ENCODE measurements at regions not wholly inside any gene's neighbourhood (a gene's known extent, or its start where the extent isn't known, plus 50 kb on each side); places are given as distances from the start of the nearest gene placed in this dataset.

DNA sequence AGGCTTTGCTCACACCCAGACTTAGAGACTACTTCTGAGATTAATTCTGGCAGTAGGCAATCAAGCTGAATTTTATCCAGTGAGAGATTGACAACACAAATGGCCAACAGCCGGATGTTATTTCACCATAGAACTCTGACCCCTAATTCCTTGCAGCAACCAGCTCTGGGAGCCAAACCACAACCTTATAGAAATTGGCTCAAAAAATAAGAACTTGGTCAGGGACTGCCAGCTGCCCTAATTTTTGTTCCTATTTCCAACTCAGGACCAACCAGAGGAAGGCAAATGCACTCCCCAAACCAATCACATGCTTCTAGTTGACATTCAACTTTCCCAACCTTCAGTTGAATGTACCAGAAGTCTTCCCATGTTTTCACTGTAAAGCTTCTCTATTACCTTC, 269.7 kb downstream of the HS3ST1 start:
- H3K27ac ChIP-seq (ENCODE audit: extremely low read depth, low read depth, low read length), result no peak overlapping the region
- no peak overlapping the region for H3K4me3 ChIP-seq (ENCODE audit: low read depth, low read length)
- no peaks in the 10 kb centered on the region for H3K9me3 ChIP-seq (ENCODE audit: control insufficient read depth, insufficient read depth, low read depth, low read length)
- H3K4me1 ChIP-seq (ENCODE audit: control insufficient read depth, insufficient read depth, low read length), result no peaks in the 10 kb centered on the region
- TF ChIP-seq ZNF792 (tag by site-specific recombination; IDR thresholded peaks at IDR 0.05), result no peak
- TF ChIP-seq, protein P1, sequence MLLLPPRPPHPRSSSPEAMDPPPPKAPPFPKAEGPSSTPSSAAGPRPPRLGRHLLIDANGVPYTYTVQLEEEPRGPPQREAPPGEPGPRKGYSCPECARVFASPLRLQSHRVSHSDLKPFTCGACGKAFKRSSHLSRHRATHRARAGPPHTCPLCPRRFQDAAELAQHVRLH (tag by site-specific recombination; IDR thresholded peaks at IDR 0.05), result no peak
- TF ChIP-seq ZNF433 (tag by site-specific recombination; IDR thresholded peaks at IDR 0.05; ENCODE audit: low read depth), result no peak
- no peak for TF ChIP-seq SP7 (tag by site-specific recombination; IDR thresholded peaks at IDR 0.05)
- no peak for TF ChIP-seq ZBTB8A (tag by site-specific recombination; IDR thresholded peaks at IDR 0.05)
- TF ChIP-seq, protein P2, sequence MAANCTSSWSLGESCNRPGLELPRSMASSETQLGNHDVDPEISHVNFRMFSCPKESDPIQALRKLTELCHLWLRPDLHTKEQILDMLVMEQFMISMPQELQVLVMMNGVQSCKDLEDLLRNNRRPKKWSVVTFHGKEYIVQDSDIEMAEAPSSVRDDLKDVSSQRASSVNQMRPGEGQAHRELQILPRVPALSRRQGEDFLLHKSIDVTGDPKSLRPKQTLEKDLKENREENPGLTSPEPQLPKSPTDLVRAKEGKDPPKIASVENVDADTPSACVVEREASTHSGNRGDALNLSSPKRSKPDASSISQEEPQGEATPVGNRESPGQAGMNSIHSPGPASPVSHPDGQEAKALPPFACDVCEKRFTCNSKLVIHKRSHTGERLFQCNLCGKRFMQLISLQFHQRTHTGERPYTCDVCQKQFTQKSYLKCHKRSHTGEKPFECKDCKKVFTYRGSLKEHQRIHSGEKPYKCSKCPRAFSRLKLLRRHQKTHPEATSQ (tag by site-specific recombination; IDR thresholded peaks at IDR 0.05), result no peak
- TF ChIP-seq ZNF48 (tag by site-specific recombination; IDR thresholded peaks at IDR 0.05), result no peak
- no peak for TF ChIP-seq ZNF132 (tag by site-specific recombination; IDR thresholded peaks at IDR 0.05; ENCODE audit: borderline replicate concordance)
- no peak for TF ChIP-seq ZNF24 (tag by site-specific recombination; IDR thresholded peaks at IDR 0.05)
- TF ChIP-seq, protein P3, sequence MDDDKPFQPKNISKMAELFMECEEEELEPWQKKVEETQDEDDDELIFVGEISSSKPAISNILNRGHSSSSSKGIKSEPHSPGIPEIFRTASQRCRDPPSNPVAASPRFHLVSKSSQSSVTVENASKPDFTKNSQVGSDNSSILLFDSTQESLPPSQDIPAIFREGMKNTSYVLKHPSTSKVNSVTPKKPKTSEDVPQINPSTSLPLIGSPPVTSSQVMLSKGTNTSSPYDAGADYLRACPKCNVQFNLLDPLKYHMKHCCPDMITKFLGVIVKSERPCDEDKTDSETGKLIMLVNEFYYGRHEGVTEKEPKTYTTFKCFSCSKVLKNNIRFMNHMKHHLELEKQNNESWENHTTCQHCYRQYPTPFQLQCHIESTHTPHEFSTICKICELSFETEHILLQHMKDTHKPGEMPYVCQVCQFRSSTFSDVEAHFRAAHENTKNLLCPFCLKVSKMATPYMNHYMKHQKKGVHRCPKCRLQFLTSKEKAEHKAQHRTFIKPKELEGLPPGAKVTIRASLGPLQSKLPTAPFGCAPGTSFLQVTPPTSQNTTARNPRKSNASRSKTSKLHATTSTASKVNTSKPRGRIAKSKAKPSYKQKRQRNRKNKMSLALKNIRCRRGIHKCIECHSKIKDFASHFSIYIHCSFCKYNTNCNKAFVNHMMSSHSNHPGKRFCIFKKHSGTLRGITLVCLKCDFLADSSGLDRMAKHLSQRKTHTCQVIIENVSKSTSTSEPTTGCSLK (tag by site-specific recombination; IDR thresholded peaks at IDR 0.05), result no peak
- no peak for TF ChIP-seq ZNF791 (tag by site-specific recombination; IDR thresholded peaks at IDR 0.05)
- TF ChIP-seq ZNF341 (tag by site-specific recombination; IDR thresholded peaks at IDR 0.05; ENCODE audit: low read depth), result no peak
- TF ChIP-seq SETDB1 (IDR thresholded peaks at IDR 0.05; ENCODE audit: insufficient read length, low read length), result no peak
- TF ChIP-seq, protein P4, sequence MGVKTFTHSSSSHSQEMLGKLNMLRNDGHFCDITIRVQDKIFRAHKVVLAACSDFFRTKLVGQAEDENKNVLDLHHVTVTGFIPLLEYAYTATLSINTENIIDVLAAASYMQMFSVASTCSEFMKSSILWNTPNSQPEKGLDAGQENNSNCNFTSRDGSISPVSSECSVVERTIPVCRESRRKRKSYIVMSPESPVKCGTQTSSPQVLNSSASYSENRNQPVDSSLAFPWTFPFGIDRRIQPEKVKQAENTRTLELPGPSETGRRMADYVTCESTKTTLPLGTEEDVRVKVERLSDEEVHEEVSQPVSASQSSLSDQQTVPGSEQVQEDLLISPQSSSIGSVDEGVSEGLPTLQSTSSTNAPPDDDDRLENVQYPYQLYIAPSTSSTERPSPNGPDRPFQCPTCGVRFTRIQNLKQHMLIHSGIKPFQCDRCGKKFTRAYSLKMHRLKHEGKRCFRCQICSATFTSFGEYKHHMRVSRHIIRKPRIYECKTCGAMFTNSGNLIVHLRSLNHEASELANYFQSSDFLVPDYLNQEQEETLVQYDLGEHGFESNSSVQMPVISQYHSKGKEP (tag by site-specific recombination; IDR thresholded peaks at IDR 0.05), result no peak
- no peak for TF ChIP-seq FEZF1 (tag by site-specific recombination; IDR thresholded peaks at IDR 0.05)
- ChIA-PET POLR2A (no interaction called here), CTCF (no interaction called here)
- no peaks in the 10 kb centered on the region for H3K36me3 ChIP-seq (ENCODE audit: control insufficient read depth in 2 of 2, insufficient read depth in 1 of 2, low read length in 2 of 2)

DNA sequence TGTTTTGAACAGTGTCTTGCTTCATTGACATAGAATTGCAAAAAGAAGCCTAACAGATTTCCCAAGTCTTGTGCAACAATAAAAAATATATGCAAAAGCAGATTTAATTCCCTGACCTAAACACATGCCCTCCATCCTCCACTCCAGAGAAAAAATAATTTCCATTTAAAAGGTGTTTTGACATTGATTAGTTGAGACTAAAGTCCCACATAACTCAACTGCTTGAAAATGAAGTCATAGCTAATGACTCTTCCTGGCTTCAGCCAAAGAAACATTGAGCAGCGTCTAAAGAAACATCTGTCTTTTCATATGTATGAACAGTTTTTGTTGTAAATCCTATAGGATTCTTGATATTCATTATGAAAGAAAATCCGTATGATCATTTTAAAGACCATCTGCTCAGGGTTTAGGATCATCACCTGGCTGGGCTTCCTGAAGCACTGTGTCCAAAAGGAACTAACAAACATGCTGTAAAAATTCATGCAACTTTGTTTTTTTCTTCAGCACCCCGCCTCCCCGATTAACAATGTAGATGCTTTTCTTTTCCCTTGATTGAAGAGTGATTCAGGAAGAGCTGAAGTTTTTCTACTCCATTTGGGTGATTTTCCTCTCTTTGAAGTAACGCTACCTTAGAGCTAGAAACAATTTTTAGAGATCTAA, 273.4 kb downstream of the HS3ST1 start:
- H3K36me3 ChIP-seq (ENCODE audit: control insufficient read depth in 2 of 2, insufficient read depth in 1 of 2, low read length in 2 of 2), result no peaks in the 10 kb centered on the region
- H3K4me3 ChIP-seq (ENCODE audit: low read depth, low read length), result no peak overlapping the region
- ChIA-PET CTCF (interaction anchor here (0.7 kb wide), 1 partner anchor 101 kb away, joined by 3 read pairs; no protein-coding TSS in a partner anchor), POLR2A (no interaction called here)
- H3K4me1 ChIP-seq (ENCODE audit: control insufficient read depth, insufficient read depth, low read length), result no peaks in the 10 kb centered on the region
- no peak overlapping the region for H3K27ac ChIP-seq (ENCODE audit: extremely low read depth, low read depth, low read length)
- no peaks in the 10 kb centered on the region for H3K9me3 ChIP-seq (ENCODE audit: control insufficient read depth, insufficient read depth, low read depth, low read length)
- TF ChIP-seq KLF1 (tag by site-specific recombination; IDR thresholded peaks at IDR 0.05) (no peak), ZNF341 (tag by site-specific recombination; IDR thresholded peaks at IDR 0.05; ENCODE audit: low read depth) (no peak), ZNF658 (tag by site-specific recombination; IDR thresholded peaks at IDR 0.05) (no peak), ZNF544 (tag by site-specific recombination; IDR thresholded peaks at IDR 0.05) (no peak), KLF8 (tag by site-specific recombination; IDR thresholded peaks at IDR 0.05) (no peak), HOXC10 (CRISPR knock-in tag; IDR thresholded peaks at IDR 0.05) (no peak), ZNF549 (tag by site-specific recombination; IDR thresholded peaks at IDR 0.05) (no peak), ZNF654 (tag by site-specific recombination; IDR thresholded peaks at IDR 0.05; ENCODE audit: low read depth) (no peak), OVOL3 (tag by site-specific recombination; IDR thresholded peaks at IDR 0.05) (no peak), ZNF670 (tag by site-specific recombination; IDR thresholded peaks at IDR 0.05; ENCODE audit: low read depth) (no peak), ZNF239 (tag by site-specific recombination; IDR thresholded peaks at IDR 0.05) (no peak), GLIS2 (tag by site-specific recombination; IDR thresholded peaks at IDR 0.05) (no peak), ZBTB21 (tag by site-specific recombination; IDR thresholded peaks at IDR 0.05) (no peak), ZNF548 (tag by site-specific recombination; IDR thresholded peaks at IDR 0.05) (no peak)
- TF ChIP-seq, protein P5, sequence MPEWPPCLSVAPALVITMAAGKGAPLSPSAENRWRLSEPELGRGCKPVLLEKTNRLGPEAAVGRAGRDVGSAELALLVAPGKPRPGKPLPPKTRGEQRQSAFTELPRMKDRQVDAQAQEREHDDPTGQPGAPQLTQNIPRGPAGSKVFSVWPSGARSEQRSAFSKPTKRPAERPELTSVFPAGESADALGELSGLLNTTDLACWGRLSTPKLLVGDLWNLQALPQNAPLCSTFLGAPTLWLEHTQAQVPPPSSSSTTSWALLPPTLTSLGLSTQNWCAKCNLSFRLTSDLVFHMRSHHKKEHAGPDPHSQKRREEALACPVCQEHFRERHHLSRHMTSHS (tag by site-specific recombination; IDR thresholded peaks at IDR 0.05), result no peak
- TF ChIP-seq, protein P6, sequence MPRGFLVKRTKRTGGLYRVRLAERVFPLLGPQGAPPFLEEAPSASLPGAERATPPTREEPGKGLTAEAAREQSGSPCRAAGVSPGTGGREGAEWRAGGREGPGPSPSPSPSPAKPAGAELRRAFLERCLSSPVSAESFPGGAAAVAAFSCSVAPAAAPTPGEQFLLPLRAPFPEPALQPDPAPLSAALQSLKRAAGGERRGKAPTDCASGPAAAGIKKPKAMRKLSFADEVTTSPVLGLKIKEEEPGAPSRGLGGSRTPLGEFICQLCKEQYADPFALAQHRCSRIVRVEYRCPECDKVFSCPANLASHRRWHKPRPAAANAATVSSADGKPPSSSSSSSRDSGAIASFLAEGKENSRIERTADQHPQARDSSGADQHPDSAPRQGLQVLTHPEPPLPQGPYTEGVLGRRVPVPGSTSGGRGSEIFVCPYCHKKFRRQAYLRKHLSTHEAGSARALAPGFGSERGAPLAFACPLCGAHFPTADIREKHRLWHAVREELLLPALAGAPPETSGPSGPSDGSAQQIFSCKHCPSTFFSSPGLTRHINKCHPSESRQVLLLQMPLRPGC (tag by site-specific recombination; IDR thresholded peaks at IDR 0.05), result no peak
